GM13976 (cell line): ENCODE measurements at regions not wholly inside any gene's neighbourhood (a gene's known extent, or its start where the extent isn't known, plus 50 kb on each side); places are given as distances from the start of the nearest gene placed in this dataset.
"Not testable (repeated sequence)": the region's sequence is repeated elsewhere in the genome, so short reads cannot be mapped to it uniquely, and the experiment has no call there.

Experiments
- DNase-seq: peaks from one replicate; pipeline ENCODE4 v3.0.0; 2012; ENCODE audit warnings: low spot score
- in situ Hi-C: fragments of 300-500 bp; cut with MboI; formaldehyde crosslinking; loops from one replicate; pipeline ENCODE4 v1.12.0; 2022; ENCODE audit warnings: low sequenced_read_pairs, mixed read lengths, inconsistent platforms; ENCODE audit not compliant: unreplicated experiment
- TF ChIP-seq, protein P1 (sequence below): IDR thresholded peaks from 2 replicates; pipeline ENCODE4 v1.5.1; 2012; ENCODE audit warnings: borderline replicate concordance, mild to moderate bottlenecking; ENCODE audit not compliant: insufficient read depth; ENCODE audit errors: extremely low read depth, missing control alignments, control extremely low read depth

DNA sequence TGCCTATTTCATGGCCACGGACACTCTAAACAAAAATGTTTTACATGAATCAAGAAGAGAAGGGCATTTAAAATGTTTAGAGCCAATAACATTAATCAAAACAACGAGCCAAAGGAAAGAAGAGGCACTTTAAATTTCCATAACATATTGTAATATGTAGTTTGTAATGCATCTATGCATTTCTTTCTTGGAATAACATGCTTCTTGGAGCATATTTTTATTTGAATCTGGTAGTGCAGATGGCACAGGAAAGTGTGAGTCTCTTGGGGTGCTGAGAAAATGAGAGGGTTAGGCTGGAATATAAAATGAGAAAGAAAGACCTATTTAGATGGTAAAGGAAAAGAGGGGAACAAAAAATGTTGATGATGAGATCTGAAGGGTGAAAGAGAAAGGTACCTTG lies 305.4 kb downstream of the BTBD3 start:
- TF ChIP-seq, protein P1, sequence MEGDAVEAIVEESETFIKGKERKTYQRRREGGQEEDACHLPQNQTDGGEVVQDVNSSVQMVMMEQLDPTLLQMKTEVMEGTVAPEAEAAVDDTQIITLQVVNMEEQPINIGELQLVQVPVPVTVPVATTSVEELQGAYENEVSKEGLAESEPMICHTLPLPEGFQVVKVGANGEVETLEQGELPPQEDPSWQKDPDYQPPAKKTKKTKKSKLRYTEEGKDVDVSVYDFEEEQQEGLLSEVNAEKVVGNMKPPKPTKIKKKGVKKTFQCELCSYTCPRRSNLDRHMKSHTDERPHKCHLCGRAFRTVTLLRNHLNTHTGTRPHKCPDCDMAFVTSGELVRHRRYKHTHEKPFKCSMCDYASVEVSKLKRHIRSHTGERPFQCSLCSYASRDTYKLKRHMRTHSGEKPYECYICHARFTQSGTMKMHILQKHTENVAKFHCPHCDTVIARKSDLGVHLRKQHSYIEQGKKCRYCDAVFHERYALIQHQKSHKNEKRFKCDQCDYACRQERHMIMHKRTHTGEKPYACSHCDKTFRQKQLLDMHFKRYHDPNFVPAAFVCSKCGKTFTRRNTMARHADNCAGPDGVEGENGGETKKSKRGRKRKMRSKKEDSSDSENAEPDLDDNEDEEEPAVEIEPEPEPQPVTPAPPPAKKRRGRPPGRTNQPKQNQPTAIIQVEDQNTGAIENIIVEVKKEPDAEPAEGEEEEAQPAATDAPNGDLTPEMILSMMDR = no peak
- no peak for DNase-seq
- in situ Hi-C loops = no loop called here

DNA sequence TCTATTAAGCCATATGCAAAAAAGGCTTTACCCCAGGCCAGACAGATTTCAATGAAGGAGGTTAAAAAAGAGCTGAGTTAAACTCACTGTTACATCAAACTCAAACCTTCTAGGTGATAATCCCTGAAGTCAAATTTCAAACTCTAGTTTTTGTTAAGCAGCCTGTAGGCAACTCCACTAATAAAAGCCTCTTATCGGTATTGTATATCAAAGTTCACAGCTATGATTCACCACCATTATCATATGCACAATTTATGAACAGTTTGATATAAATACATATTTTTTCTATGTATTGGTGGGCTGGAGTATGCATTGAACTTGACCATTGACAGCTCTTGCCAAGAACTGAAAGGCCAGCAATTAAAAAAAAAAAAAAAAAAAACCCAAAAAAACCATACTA lies 308.2 kb downstream of the BTBD3 start:
- in situ Hi-C loops = no loop called here
- no peak for DNase-seq
- TF ChIP-seq, protein P1 = no peak

DNA sequence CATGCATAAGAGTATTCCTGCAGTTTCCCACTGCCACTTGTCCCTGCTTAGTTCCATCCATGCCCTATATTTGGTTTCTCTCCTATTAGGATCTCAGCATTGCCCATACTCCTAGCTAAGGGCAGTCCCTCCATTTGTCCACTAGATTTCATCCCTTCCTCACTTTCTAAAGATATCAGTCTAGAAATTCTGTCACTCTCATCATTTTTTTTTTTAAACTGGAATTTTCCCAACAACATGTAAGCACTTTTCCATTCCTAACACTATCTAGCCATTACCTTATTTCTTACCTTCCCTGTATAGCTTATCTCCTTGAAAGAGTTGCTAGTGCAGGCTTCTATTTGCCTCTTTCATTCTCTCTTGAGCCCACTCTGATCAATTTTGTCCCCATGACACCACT lies 312.2 kb downstream of the BTBD3 start:
- in situ Hi-C loops = no loop called here
- TF ChIP-seq, protein P1 = no peak
- DNase-seq = no peak

DNA sequence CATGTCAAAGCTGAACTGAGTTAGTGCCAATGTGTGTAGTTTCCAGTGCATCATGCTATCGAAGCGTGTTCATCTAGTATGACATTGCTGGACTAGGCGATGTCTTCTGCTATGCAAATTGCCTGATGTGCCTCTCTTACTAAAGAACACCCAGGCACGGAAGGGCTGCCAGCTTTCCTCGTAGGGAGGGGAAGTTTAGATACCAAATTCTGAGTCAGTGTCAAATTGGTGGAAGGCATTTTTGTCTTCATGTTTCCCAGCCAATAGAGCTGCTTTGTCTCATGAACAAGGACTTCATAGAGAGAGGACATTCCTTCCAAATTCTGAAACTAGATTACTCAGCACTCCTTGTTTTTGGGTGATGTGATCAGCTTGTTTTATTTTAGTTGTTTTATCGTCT lies 320.1 kb downstream of the BTBD3 start:
- DNase-seq = no peak
- in situ Hi-C loops = no loop called here
- TF ChIP-seq, protein P1 = no peak

DNA sequence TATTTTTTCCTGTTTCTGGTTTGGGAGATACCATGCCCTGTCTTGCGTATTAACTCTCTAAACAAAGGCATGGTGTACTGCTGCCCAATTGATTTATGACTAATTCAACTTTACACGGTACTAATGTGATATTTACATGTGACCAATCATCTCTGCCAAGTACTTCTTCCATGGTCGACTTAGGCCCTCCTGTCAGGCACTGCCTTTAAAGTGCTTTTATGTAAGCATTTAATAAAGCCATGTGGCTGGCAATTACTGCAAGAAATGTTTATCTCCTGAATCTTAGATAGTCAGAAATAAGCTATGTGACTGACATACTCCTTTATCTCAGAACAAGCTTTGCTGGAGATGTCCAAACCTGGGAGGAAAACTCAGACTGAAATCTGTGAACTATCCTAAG lies 323.4 kb downstream of the BTBD3 start:
- DNase-seq = no peak
- TF ChIP-seq, protein P1 = no peak
- in situ Hi-C loops = no loop called here

DNA sequence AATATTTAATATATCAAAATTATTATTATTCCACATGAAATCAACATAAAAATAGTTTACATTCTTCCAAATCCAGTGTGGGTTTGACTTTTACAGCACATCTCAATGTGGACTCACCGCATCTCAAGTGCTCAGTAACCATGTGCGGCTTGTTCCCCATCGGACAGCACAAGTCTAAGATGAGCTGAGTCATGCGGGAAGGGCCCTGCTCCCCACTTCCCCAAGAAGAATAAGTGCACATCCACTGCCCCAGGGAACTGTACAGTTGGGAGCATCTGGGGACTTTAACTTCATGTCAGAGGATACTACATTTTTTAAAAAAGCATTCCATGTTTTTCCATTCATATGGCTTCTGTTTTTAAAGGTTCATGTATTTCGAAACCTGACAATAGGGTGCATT lies 325.6 kb downstream of the BTBD3 start:
- TF ChIP-seq, protein P1 = no peak
- no peak for DNase-seq
- in situ Hi-C loops = no loop called here

DNA sequence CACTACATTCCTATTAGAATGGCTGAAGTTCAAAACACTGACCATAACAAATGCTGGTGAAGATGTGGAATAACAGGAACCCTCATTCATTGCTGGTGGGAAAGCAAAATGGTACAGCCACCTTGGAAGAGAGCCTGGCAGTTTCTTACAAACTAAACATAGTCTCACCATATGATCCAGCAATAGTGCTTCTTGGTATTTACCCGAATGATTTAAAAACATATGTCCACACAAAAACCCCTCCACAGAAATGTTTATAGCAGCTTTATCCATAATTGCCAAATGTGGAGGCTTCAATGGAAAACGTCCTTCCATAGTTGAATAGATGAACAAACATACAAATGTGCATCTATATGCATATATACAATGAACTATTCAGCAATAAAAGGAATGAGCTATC lies 330.8 kb downstream of the BTBD3 start:
- TF ChIP-seq, protein P1 = no peak
- in situ Hi-C loops = no loop called here
- no peak for DNase-seq

DNA sequence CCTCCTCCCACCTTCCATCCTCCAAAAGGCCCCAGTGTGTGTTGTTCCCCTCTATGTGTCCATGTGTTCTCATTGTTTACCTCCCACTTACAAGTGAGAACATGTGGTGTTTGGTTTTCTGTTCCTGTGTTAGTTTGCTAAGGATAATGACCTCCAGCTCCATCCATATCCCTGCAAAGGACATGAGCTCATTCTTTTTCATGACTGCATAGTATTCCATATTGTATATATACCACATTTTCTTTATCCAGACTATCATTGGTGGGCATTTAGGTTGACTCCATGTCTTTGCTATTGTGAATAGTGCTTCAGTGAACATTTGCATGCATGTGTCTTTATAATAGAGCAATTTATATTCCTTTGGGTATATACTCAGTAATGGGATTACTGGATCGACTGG lies 333.0 kb downstream of the BTBD3 start:
- in situ Hi-C loops = not testable (repeated sequence)

More for the DNA sequence above, 333.0 kb downstream of the BTBD3 start:
- DNase-seq = not testable (repeated sequence)
